GM18519 (cell line): ENCODE measurements at regions not wholly inside any gene's neighbourhood (a gene's known extent, or its start where the extent isn't known, plus 50 kb on each side); places are given as distances from the start of the nearest gene placed in this dataset.
"Not testable (repeated sequence)": the region's sequence is repeated elsewhere in the genome, so short reads cannot be mapped to it uniquely, and the experiment has no call there.

Source experiments
- ATAC-seq: cut with Tn5 transposase; IDR thresholded peaks from one replicate; pipeline ENCODE4 v1.9.1; 2021; ENCODE audit warnings: mild to moderate bottlenecking, moderate library complexity; ENCODE audit not compliant: unreplicated experiment, low FRiP score

DNA sequence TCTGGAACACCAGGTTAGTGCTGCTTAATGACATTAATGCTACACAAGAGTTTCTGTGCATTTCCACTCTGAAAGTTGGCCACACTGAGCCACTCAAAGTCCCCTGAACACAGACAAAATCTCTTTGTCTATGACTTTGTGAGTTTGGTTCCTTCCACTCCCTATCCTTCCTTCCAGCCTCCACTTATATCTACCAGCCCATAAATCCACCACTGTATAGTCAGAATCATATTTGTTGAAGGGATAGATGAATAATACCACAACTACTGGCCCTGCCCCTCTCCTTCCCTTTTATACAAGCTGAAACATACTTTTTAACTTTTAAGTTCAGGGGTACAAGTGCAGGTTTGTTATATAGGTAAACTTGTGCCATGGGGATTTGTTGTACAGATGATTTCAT is 127.5 kb downstream of the ABHD5 start:
- ATAC-seq: no peak

DNA sequence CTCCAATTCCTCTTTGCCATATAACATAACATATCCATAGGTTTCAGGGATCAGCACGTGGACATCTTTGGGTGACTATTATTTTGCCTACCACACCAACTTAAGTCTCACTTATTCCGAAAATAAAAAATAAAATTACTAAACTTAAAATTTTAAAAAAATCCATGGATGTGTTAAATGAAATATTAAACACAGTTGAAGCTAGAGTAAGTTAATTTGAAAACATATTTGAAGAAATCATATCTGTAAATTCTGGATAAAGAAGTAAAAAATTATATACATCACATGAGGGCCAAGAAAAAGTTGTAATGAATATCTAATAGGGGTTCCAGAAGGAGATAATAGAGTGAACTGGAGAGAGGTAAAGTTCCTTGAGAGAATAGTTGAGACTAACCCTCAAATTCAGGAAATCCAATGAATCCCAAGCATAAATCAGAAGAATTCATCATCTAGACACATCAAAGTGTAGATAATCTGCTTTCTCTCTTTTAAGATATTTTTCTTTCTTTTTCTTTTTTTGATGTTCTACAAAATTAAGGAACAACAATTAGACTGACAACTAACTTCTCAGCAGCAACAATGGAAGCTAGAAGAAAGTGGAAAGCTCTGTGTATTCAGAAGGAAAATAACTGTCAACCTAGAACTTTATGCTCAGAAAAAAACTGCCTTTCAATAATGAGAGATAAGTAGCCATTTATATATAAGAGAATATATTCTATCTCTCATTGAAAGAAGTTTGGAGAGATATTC is 147.4 kb downstream of the ABHD5 start:
- no peak for ATAC-seq

DNA sequence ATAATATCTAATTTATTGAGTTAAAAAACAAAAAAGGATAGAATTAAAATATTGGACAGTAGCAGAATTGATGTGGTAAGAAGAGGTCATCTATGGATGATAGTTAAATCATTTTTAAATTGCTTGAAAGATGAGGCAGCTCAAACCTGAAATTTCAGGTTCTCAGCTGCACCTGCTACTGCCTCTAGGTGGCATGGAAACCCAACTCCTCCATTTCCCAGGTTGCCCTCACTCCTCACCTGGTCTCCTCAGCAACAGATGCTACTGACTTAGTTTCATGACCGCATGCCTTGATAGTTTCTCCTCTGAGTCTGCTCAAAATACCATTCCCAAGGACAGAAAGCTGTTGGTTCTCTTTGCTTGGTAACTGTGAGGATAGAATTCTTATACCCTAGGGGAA is 148.1 kb downstream of the ABHD5 start:
- no peak for ATAC-seq

DNA sequence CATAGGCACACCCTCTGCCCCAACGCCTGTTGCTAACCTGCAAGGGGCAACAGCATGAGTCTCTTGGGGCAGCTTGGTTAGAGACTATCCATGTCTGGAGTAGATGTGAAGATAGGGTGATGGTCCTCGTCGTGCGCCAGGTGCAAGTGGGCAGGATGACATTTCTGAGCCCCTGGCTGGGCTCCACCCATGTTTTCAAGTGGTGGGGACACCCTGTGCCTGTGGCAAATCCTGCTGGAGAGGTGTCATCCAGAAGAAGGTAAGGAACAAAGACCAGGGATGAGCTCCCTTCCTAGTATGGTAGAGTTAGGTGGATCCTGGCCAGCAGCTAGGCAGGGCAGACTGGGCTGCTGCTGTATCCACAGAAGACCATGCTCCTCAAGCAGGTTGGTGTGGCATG is 152.6 kb downstream of the ABHD5 start:
- no peak for ATAC-seq

DNA sequence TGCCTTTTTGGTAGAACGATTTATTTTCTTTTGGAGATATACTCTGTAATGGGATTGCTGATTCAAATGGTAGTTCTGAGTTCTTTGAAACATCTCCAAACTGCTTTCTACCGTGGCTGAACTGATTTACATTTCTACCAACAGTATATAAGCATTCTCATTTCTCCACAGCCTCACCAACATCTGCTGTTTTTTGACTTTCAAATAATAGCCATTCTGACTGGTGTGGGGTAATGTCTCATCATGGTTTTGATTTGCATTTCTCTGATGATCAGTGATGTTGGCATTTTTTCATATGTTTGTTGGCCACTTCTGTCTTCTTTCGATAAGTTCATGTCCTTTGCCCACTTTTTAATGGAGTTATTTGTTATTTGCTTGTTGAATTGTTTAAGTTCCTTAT is 154.0 kb downstream of the ABHD5 start:
- ATAC-seq: no peak

DNA sequence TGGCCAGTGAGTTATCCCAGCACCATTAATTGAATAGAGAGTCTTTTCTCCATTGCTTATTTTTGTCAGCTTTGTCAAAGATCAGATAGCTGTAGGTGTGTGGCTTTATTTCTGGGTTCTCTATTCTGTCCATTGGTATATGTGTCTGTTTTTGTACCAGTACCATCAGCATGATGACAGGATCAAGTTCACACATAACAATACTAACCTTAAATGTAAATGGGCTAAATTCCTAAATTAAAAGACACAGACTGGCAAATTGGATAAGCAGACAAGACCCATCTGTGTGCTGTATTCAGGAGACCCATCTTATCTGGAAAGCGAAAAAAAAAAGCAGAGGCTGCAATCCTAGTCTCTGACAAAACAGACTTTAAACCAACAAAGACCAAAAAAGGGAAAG is 154.8 kb downstream of the ABHD5 start:
- ATAC-seq: not testable (repeated sequence)

DNA sequence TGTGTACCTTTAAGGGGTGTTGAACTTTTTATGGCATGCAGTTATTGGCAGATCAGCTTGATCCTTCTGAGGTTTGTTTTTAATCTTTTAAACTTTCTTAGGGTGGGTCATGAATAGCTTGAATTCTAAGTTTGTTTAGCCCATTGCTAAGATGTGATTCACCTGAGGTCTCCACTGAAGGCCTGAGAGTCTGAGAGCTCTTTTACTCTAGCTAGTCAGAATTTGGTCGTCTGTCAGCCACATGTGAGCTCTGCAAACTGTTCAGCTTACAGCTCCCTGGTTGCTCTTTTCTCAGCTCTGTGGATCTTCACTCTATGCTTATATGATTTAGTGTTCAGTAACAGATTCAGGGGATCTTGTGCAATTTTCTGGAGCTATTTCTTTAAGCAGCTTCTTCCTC is 161.3 kb downstream of the ABHD5 start:
- no peak for ATAC-seq

DNA sequence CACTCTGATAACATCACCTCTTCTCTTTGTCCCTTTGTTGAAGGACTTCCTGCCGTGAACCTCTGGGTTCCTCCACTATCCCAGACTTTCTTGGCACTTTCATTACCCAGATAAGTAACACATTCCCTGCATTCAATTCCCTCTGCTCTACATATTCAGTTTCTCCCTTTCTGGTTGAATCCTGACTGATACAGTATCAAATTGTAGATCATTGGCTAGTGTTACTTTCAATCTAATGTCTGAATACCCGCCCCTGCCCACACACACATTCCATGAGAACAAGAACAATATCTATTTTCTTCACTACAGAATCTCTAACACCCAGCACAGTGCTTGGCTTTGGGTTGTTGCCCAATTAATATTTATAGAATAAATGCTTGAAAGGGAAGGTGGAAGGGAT is 163.5 kb downstream of the ABHD5 start:
- ATAC-seq: no peak

DNA sequence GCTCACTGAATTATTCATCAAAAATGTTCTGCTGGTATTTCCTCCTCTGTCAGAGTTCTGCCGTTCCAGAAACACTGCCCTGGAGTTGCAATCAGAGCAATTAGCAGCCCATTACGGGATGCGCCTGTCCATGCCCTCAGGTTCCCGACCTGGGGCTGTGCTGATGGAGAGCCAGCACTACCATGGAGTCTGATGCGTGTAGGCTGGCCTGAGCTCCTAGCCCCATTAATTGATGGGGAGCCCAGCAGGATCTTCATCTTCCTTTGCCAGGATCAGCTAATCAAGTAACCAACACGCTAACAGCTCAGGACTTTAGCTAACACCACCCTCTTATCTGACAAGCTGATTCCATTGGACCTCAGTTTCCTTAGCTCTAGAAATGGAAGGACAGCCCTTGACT is 164.2 kb downstream of the ABHD5 start:
- no peak for ATAC-seq

DNA sequence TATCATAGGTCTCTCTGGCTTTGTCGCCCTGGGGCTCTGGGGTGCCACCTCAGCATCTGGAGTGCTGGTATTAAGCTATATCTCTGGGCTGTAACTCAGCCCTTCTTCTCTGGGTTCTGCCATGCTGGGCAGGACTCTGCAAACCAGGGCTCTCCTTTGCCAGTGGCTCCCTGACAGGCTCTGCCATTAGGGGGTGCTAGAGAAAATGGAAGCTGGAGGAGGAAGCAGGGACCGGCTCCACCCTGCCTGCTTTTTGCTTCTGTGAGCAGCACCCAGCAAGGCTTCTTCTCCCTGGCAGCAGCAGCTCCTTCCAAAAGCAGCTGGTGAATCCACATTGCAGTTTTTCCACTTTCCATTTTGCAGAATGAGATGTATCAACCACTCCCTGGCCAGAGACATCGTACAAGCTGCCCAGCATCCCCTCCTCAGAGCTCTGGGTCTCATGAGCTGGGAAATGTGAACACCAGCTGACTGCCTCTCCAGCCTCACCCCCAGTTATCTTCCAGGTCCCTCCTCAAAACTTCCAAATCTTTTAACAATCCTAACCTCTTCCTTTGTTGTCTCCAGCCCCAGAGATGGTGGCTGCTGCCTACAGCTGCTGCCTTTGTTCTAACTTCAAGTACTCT is 165.0 kb downstream of the ABHD5 start:
- ATAC-seq: no peak

DNA sequence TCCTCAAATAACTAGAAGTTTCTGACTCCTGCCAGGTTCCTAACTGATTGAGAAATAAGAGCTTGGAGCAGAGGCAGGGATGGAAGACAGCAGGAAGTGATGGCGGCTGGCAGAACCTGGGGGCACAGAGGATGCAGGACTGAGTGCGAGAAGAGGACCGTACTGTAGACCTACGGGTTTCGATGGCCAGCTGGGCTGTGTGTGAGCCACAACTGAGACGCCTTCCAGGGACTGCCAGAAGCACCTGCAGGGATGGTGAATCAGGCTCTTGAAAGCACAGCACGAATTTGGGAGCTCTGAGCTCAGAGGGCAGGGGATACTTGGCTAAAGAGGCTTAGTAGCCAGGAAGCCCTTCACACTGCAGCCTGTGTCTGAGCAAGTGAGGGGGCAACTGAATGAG is 165.6 kb downstream of the ABHD5 start:
- no peak for ATAC-seq

DNA sequence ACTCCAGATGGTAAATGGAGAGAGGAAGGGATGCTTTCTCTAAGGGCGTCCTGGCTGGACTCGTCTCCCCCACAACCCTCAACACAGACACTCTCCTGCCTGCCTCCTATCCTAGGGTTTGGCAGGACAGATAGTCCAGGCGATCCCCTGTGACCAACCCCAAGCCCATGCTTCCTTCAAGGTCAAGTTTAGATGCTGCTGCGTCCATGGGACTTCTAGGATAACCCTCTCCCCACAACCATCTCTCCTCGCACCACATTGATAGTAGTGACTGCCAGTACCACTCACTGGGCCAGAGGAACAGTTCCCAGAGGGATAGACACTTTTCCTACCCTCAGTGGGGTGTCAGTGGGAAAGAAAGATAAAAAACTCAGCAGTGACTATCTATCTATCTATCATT is 166.0 kb downstream of the ABHD5 start:
- no peak for ATAC-seq

DNA sequence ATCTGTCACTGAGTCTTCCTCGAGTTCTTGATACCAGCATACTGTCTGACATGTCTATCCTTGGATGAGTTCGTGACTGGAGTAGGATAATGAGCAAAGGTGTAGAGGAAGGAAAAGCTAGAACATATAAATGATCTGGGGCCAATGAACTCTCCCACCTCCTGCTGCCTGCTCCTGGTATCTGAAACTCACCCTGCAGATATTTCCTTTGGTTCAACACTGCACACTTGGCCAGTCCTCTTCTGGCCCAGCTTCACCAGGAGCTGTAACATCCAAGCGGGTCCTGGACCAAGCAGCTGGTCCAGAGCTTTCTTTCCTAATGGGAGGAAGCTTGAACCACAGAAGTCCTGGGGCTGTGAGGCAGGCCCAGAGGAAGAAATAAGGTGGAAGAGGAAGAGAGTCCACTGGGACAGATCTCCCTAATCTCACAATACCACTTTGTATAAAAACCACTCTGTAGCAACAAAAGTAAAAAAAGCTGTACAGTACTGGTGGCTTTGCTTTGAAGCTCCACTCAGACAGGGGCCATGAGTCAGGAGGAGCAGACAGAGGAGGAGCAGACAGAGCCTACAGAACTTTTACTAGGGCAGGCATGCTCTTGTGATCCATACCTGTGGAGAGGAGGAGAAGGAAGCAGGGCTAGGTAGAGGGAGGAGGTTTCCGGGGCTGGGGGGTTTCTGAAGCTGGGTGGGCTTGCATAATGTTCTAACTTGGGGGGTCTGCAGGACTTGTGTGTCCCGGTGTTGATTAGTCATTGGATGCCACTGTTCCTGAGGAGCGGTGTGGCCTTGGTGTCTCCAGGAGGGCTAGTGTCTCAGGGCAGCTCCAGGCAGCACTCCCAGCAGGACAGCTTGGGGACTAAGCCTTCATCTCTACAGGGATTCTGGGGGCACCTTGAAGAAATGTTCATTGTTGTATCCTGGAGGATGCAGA is 166.9 kb downstream of the ABHD5 start:
- no peak for ATAC-seq

DNA sequence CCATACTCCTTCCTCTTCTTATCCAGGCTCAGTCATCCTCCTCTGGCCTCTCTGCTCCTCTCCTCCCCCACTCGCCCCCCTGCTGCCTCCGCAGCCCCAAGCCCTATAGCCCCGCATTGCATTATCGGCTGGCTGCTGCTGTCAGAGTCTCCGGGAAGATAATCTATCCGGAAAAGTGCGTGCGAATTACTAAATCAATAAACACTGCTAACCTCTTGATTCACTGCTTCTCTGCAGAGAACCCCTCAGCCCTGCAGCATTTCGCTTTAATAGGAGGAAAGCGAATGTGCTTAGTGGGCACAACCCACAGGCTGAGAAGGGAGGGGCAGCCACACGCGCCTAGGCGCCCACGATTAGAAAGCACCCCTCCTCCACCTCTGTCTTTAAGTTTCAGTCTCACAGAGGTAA is 167.6 kb downstream of the ABHD5 start:
- no peak for ATAC-seq

DNA sequence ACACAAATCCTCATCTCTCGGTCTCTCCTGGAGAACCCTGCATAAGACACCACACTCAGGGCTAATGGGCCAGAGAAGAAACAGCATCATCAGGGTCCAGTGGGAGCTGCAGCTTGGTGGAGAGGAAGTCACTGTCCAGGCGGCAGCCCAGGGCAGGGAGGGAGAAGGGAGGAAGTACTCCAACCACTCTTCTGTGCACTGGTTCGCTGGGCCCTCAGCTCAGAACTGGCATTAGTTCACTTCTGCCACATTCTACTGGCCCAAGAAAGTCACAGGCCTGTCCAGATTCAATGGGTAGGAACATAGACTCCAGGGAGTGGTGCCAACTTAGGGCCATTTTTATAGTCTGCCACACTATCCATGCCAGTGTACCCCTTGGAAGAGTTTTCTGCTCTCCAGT is 169.0 kb downstream of the ABHD5 start:
- ATAC-seq: no peak

DNA sequence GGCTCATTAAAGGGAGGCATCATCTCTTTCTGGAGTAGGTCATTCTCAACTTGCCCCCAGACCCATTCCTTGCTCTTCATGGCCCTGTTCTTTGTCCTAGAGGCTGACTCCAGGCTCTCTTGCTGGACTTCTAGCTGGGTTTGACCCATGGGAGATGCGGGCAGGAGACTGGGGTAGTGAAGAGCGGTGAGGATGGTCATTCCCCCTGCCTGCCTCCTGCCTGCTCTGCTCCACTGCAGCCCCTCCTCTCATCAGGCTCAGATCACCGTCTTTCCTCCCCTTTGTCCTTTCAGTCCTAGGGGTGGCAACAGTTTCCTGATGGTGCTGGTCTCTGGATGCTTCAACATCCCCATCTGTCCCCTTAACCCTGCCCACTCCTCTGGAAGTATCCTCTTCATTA is 170.9 kb downstream of the ABHD5 start:
- ATAC-seq: no peak

DNA sequence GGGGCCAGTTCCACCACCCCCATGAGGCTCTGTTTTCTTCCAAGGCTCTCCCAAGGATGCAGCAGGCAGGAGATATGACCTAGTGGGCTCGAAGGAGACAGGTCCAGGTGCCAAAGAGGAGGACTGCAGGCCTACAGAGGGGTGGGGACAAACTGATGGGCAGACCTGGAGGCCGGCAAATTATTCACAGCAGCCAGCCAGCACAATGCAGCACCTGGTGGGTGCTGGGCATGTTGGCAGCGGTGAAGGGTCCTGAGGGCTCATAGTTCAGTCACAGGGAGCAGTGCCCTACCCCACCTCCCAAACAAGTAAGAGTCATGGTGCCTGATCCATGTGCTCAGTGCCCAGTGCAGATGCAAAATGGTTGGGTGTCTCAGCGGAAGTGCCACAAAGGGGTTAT is 171.7 kb downstream of the ABHD5 start:
- ATAC-seq: no peak

DNA sequence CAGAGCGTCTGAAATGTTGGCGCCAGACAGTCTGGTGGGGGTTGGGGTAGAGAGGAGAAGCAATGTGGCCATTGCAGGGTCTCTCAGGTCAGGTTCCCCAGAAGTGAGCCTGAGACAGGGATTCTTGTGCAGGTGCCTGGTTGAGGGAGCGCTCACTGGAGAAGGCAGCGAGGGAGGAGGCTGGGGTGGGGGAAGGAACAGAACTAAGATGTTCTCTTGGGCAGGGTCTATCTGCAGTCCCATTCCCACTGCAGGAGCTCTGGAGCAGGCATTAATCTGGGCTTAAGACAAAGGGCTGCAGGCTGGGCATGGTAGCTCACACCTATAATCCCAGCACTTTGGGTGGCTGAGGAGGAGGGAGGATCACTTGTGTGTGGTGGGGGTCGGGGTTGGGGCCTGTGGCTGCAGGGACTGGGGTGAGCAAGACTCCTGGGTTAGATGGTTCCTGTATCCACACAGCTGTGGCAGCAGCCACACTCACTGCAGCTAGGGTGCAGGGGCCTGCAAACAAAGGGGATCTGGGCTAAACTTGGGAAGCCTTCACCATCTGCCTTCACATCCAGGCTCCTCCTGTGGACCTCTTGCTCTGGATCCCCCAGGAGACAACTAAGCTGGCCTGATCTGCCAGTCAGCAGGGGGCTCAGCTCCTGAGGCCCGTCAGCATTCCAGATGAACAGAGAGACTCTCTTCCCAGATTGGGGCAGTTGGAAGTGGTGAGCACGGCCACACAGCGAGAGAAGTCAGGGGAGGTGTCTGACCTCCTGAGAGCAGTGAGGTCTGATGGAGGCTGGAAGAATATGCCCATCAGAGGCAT is 172.5 kb downstream of the ABHD5 start:
- no peak for ATAC-seq

DNA sequence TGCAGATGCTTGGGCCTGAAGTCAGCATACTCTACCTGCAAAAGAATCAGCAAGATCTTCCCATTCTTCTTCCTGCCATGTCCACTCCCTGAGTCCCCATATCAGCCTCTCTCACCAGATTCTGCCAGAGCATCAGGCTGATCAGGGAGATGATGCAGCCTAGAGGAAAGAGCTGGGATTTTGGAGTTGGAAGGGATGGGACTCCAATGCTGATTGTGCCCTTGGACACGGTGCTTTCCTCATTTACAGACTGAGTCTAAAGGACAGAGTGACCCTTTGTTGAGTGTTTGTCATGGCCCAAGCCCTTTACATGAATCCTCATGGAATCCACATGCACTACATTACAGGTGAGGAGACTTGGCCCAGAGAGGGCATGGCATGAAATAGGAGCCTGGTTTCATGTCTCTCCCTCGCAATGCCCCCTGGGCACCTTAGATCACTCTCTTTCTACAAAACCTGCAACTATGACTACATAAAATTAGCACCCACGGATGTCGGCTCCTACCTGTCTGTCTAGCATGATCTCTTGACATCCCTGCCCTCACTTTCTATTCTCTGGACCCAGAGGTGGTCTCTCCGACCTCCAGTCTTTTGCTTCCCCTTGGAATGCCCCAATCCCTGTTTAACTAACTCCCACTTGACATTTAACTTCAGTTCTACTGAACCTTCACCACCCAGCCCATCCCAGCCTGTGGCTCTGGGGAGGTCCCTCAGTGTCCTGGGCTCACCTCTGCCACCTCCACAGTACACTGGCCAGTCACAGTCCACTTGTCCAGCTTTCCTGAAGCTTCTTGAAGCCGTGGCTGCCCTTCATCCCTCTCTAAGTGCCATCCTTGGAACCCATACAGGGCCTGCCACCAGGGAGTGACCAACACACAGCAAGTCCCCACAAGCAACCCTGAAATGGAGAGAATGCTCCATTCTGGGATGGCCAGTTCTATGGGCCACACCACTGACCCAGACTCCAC is 173.5 kb downstream of the ABHD5 start:
- ATAC-seq: no peak
